HFFc6 (cell line): ENCODE measurements at regions not wholly inside any gene's neighbourhood (a gene's known extent, or its start where the extent isn't known, plus 50 kb on each side); places are given as distances from the start of the nearest gene placed in this dataset.
A peak's percentile ranks its signal among the peaks of the same experiment; 100 is the strongest.

Source experiments
- DNase-seq: peaks from one replicate; pipeline ENCODE4 v3.0.0-alpha.2; 2018
- H3K27ac Mint-ChIP-seq: 2 replicates; pipeline ENCODE4 v1.8.0; 2020; ENCODE audit warnings: mild to moderate bottlenecking, mixed read lengths
- H3K27me3 Mint-ChIP-seq: 2 replicates; pipeline ENCODE4 v1.8.0; 2021; ENCODE audit warnings: mild to moderate bottlenecking, moderate library complexity, mixed read lengths; ENCODE audit not compliant: insufficient read depth
- H3K36me3 Mint-ChIP-seq: 2 replicates; pipeline ENCODE4 v1.8.0; 2021; ENCODE audit warnings: low read depth, mixed read lengths
- H3K4me1 Mint-ChIP-seq: 2 replicates; pipeline ENCODE4 v1.8.0; 2020; ENCODE audit warnings: low read depth, mixed read lengths
- H3K4me3 Mint-ChIP-seq: 2 replicates; pipeline ENCODE4 v1.8.0; 2020; ENCODE audit warnings: mild to moderate bottlenecking, moderate library complexity, mixed read lengths
- H3K9me3 Mint-ChIP-seq: 2 replicates; pipeline ENCODE4 v1.8.0; 2020; ENCODE audit warnings: mild to moderate bottlenecking, mixed read lengths
- TF ChIP-seq, protein P1 (sequence below): fragments of 200-600 bp; sonication (generic); IDR thresholded peaks from 2 replicates; pipeline ENCODE4 v1.5.0; 2021; ENCODE audit warnings: antibody characterized with exemption, mild to moderate bottlenecking

DNA sequence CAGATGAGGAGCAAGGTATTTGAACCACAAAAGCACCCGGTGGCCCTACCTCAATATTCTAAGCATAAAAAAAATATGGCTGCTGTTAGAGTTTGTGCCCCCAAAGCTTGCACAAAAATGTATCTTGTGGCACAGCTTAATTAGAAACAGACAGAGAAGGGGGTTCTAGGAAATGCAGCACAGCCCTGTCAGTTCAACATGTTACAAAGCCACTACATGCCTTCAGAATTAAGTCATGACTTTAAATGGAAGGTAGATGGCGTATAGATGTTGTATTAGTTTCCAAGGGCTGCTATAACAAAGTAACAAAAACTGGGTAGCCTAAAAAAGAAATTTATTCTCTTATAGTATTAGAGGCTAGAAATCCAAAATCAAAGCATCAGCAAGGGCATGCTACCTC lies 703.8 kb downstream of the DIAPH3 start:
- Mint-ChIP-seq H3K36me3 (no peaks in the 10 kb centered on the region; the same call in 1 of the 2 replicates), H3K9me3 (peaks cover 6% of the 10 kb centered on the region), H3K4me3 (peak overlapping the region; percentile 82; the same call in 1 of the 2 replicates), H3K27me3 (no peaks in the 10 kb centered on the region), H3K27ac (peak overlapping the region; percentile 97; the same call in 1 of the 2 replicates), H3K4me1 (peaks cover 31% of the 10 kb centered on the region)
- peak; percentile 34 for DNase-seq
- TF ChIP-seq, protein P1, sequence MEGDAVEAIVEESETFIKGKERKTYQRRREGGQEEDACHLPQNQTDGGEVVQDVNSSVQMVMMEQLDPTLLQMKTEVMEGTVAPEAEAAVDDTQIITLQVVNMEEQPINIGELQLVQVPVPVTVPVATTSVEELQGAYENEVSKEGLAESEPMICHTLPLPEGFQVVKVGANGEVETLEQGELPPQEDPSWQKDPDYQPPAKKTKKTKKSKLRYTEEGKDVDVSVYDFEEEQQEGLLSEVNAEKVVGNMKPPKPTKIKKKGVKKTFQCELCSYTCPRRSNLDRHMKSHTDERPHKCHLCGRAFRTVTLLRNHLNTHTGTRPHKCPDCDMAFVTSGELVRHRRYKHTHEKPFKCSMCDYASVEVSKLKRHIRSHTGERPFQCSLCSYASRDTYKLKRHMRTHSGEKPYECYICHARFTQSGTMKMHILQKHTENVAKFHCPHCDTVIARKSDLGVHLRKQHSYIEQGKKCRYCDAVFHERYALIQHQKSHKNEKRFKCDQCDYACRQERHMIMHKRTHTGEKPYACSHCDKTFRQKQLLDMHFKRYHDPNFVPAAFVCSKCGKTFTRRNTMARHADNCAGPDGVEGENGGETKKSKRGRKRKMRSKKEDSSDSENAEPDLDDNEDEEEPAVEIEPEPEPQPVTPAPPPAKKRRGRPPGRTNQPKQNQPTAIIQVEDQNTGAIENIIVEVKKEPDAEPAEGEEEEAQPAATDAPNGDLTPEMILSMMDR, result 0 out of 2 replicates have a peak, but pooled peaks have one; percentile 16

DNA sequence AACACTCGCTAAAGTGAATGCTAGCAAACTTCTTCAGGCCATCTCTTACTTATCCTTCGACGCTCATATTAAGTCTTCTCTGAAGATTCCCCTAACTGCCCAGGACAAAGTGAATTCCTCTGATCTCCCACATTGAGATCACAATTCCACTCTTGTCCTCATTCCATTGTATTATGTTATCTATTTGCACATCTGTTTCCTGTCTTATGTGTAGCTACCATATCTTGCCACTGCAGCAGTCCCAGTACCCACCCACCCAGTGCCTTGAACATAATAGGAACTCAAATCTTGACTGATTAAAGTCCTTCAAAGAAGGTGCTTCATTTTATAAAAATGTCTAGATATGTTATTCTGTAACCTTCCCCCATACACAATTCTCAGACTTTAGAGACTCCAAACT lies 702.3 kb downstream of the DIAPH3 start:
- Mint-ChIP-seq H3K4me1 (peaks cover 26% of the 10 kb centered on the region), H3K36me3 (no peaks in the 10 kb centered on the region; the same call in 1 of the 2 replicates), H3K9me3 (peaks cover 6% of the 10 kb centered on the region), H3K27me3 (no peaks in the 10 kb centered on the region), H3K4me3 (no peak overlapping the region), H3K27ac (no peak overlapping the region)
- TF ChIP-seq, protein P1, result no peak
- DNase-seq, result no peak

- H3K36me3 Mint-ChIP-seq, result no peaks in the 10 kb centered on the region; the same call in 1 of the 2 replicates
- no peak overlapping the region for H3K4me3 Mint-ChIP-seq
- H3K27me3 Mint-ChIP-seq, result peaks cover 2% of the 10 kb centered on the region; the same call in 1 of the 2 replicates
- no peak for DNase-seq
- peaks cover 26% of the 10 kb centered on the region for H3K4me1 Mint-ChIP-seq
- H3K27ac Mint-ChIP-seq, result no peak overlapping the region
- TF ChIP-seq, protein P1, result no peak
- H3K9me3 Mint-ChIP-seq, result peaks cover 6% of the 10 kb centered on the region
Measured at GRCh38 chr13:59463023-59463422, 700.7 kb downstream of the DIAPH3 start.

GRCh38 chr13:59464926-59465325 lies 698.8 kb downstream of the DIAPH3 start:
- H3K27me3 Mint-ChIP-seq, result peaks cover 2% of the 10 kb centered on the region; the same call in 1 of the 2 replicates
- no peak overlapping the region for H3K4me3 Mint-ChIP-seq
- no peak overlapping the region for H3K27ac Mint-ChIP-seq
- no peak for DNase-seq
- peaks cover 18% of the 10 kb centered on the region for H3K9me3 Mint-ChIP-seq
- peaks cover 7% of the 10 kb centered on the region for H3K4me1 Mint-ChIP-seq
- TF ChIP-seq, protein P1, result no peak
- peaks cover 14% of the 10 kb centered on the region for H3K36me3 Mint-ChIP-seq

DNA sequence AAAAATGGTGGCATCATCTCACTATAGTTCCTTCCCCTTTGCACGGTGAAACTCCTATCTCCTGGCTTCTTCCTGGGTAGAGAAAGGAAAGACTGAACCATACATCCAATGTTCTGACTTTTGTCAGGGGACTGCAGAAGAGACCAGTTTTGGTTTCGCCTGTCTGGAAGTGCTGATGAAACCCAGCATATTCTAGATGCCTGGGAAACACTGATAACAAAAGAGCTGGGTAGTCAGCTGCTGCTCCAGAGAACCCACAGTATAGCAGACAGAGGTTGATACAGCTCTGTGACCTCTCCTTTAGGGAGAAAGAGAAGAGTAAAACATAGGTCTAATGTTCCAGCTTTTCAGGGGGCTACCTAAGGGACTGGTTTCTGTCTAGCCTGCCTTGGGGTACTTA lies 695.3 kb downstream of the DIAPH3 start:
- H3K4me1 Mint-ChIP-seq, result peaks cover 29% of the 10 kb centered on the region
- peaks cover 17% of the 10 kb centered on the region for H3K36me3 Mint-ChIP-seq
- peaks cover 2% of the 10 kb centered on the region; the same call in 1 of the 2 replicates for H3K27me3 Mint-ChIP-seq
- peaks cover 12% of the 10 kb centered on the region for H3K9me3 Mint-ChIP-seq
- H3K4me3 Mint-ChIP-seq, result no peak overlapping the region
- DNase-seq, result no peak
- H3K27ac Mint-ChIP-seq, result no peak overlapping the region
- TF ChIP-seq, protein P1, result no peak

GRCh38 chr13:59471106-59471505 lies 692.6 kb downstream of the DIAPH3 start:
- Mint-ChIP-seq H3K27ac (0 out of 2 replicates have a peak overlapping the region, but pooled peaks have one; percentile 61), H3K36me3 (peaks cover 17% of the 10 kb centered on the region), H3K27me3 (peaks cover 2% of the 10 kb centered on the region; the same call in 1 of the 2 replicates)

More at GRCh38 chr13:59471106-59471505, 692.6 kb downstream of the DIAPH3 start:
- TF ChIP-seq, protein P1, result no peak
- H3K4me3 Mint-ChIP-seq, result peak overlapping the region; percentile 1
- DNase-seq, result no peak
- H3K9me3 Mint-ChIP-seq, result peaks cover 12% of the 10 kb centered on the region
- peaks cover 38% of the 10 kb centered on the region for H3K4me1 Mint-ChIP-seq
